ENCODE measurements at regions not wholly inside any gene's neighbourhood (a gene's known extent, or its start where the extent isn't known, plus 50 kb on each side); places are given as distances from the start of the nearest gene placed in this dataset.

DNA sequence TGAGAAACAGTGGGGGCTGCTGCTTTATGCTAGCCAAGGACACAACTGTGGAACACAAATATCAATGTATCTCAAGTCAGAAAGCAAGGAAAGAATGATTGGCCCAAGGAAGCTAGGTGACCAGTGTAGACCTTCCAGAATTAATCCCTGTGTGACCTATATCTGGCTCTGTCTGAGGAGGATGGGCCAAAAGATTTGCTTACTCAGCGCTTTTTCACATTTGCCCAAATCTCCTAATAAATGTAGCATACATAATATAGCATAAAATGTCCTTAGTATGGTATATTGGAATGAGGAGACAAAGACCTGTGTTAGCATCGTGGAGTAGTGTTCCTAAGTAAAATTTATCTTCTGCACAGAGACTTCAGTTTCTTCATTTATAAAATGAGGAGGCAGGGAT is 66.7 kb upstream of the NT5C1B start:
- DNase-seq: no peak
- H3K27me3 ChIP-seq (replicated peaks; ENCODE audit: insufficient read depth): no peaks in the 10 kb centered on the region
- peaks cover 14% of the 10 kb centered on the region for H3F3A ChIP-seq (ENCODE audit: insufficient read depth)
- no peaks in the 10 kb centered on the region for H3K9me3 ChIP-seq (ENCODE audit: low read depth)
- H3K27ac ChIP-seq: no peak overlapping the region
- H3K4me2 ChIP-seq (ENCODE audit: unreplicated experiment): no peak overlapping the region
- H3K4me3 ChIP-seq: no peak overlapping the region
- H4K20me1 ChIP-seq (ENCODE audit: insufficient read depth): no peaks in the 10 kb centered on the region
- no peaks in the 10 kb centered on the region for H3K36me3 ChIP-seq (ENCODE audit: low read depth)
- no peak overlapping the region for H3K9ac ChIP-seq
- H2AFZ ChIP-seq: no peak overlapping the region
- no peaks in the 10 kb centered on the region for H3K79me2 ChIP-seq (ENCODE audit: insufficient read depth)
- H3K4me1 ChIP-seq (ENCODE audit: insufficient read depth): peaks cover 16% of the 10 kb centered on the region
- in situ Hi-C loops (cut with MboI): no loop called here
- TF ChIP-seq EZH2phosphoT487 (IDR thresholded peaks at IDR 0.05; ENCODE audit: insufficient read depth, low read depth): no peak
- TF ChIP-seq EZH2 (IDR thresholded peaks at IDR 0.05; ENCODE audit: insufficient read depth, poor library complexity, severe bottlenecking): no peak
- 94% methylated on average over 2 of the region's 2 CpGs for whole genome bisulfite sequencing, 2 experiments (ENCODE audit: low coverage in 1 of 2, low lambda C conversion rate in 2 of 2, missing lambda C conversion rate in 2 of 2)
- H3K9me2 ChIP-seq (ENCODE audit: insufficient read depth): no peaks in the 10 kb centered on the region

DNA sequence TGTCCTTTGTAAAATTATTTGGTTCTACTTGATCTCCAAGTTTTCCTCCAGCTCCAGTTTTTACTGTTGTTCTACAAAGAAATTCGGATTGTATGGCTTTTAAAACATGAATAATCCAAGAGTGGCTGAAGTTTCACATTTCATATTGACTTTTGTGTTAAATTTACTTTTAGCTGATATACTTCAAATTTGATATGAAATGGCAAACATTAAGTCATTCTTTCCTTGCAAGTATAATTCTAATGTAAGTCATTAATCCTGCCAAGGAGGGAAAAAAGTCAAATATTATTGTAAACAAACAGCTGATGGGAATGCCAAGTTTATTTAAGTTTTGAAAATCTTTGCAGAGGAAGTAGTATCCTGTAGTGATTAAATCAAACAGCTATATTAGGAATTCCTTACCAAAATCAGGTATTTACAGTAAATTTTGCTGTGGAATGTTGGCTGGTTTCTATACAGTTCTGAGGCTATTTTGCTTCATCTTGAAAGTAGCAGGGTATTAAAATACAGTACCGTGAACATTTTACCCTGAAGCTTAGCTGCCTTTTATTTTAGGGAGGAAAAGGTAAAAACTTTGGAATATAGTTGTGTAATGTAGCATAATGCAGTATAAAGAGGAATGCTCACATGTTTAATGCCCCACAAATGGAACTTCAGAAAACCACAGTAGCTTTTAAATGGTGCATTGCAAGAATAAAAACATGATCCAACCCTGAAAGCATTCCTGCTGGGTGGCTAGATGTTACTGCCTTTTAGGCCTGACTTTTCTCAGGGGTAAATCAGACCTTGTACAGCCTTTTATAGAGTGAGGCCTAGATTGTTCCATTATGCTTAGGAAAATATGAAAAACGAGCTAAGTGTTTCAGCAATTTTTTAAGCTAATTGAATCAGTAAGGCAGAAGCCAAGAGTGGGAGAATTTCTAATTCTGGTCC is 62.7 kb upstream of the NT5C1B start:
- WGBS, 2 experiments (ENCODE audit: low coverage in 1 of 2, low lambda C conversion rate in 2 of 2, missing lambda C conversion rate in 2 of 2): 60 to 65% methylated on average over 3 of the region's 3 CpGs
- peak overlapping the region; percentile 61 for H3K27ac ChIP-seq

DNA sequence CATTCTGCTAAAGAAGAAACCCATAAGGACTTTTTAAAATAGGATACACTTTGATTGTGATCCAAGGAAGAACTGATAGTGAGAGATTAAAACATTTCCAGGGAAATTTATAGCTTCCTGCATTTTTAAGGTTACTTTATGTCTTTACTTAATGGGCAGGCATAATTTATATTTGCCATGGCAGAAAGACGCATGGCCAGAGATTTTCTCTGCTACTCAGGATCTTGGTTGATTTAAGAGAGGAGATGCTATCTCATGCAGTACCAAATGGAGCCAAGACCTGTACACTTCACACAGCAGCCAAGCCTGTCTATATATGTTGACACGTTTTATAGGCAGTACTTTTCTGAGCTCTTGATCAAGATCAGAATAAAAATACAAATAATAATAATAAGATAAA is 60.9 kb upstream of the NT5C1B start:
- in situ Hi-C loops (cut with MboI): no loop called here
- Histone ChIP-seq H3K9me2 (ENCODE audit: insufficient read depth) (no peaks in the 10 kb centered on the region; the same call in 1 of the 2 replicates), H2AFZ (no peak overlapping the region), H3K4me3 (no peak overlapping the region), H3K9me3 (ENCODE audit: low read depth) (no peaks in the 10 kb centered on the region), H3K9ac (no peak overlapping the region), H3K4me2 (ENCODE audit: unreplicated experiment) (no peak overlapping the region), H3K4me1 (ENCODE audit: insufficient read depth) (peaks cover 16% of the 10 kb centered on the region), H3K27ac (no peak overlapping the region), H4K20me1 (ENCODE audit: insufficient read depth) (no peaks in the 10 kb centered on the region), H3K27me3 (replicated peaks; ENCODE audit: insufficient read depth) (no peaks in the 10 kb centered on the region), H3K36me3 (ENCODE audit: low read depth) (no peaks in the 10 kb centered on the region), H3F3A (ENCODE audit: insufficient read depth) (peaks cover 14% of the 10 kb centered on the region), H3K79me2 (ENCODE audit: insufficient read depth) (no peaks in the 10 kb centered on the region)
- TF ChIP-seq EZH2 (IDR thresholded peaks at IDR 0.05; ENCODE audit: insufficient read depth, poor library complexity, severe bottlenecking) (no peak), EZH2phosphoT487 (IDR thresholded peaks at IDR 0.05; ENCODE audit: insufficient read depth, low read depth) (no peak)
- no peak for DNase-seq
- 84 to 85% methylated on average over 2 of the region's 2 CpGs for WGBS, 2 experiments (ENCODE audit: low coverage in 1 of 2, low lambda C conversion rate in 2 of 2, missing lambda C conversion rate in 2 of 2)

More for the DNA sequence above, 62.7 kb upstream of the NT5C1B start:
- peaks cover 16% of the 10 kb centered on the region for H3K4me1 ChIP-seq (ENCODE audit: insufficient read depth)
- TF ChIP-seq EZH2phosphoT487 (IDR thresholded peaks at IDR 0.05; ENCODE audit: insufficient read depth, low read depth) (no peak), EZH2 (IDR thresholded peaks at IDR 0.05; ENCODE audit: insufficient read depth, poor library complexity, severe bottlenecking) (no peak)
- H3K9ac ChIP-seq: peak overlapping the region; percentile 56
- H2AFZ ChIP-seq: peak overlapping the region; percentile 57
- H3K4me3 ChIP-seq: no peak overlapping the region
- no peaks in the 10 kb centered on the region for H3K27me3 ChIP-seq (replicated peaks; ENCODE audit: insufficient read depth)
- in situ Hi-C loops (cut with MboI): no loop called here
- no peaks in the 10 kb centered on the region for H3K36me3 ChIP-seq (ENCODE audit: low read depth)
- DNase-seq: peak; percentile 63
- H3K79me2 ChIP-seq (ENCODE audit: insufficient read depth): no peaks in the 10 kb centered on the region
- H3K4me2 ChIP-seq (ENCODE audit: unreplicated experiment): peak overlapping the region; percentile 21
- peaks cover 14% of the 10 kb centered on the region for H3F3A ChIP-seq (ENCODE audit: insufficient read depth)
- no peaks in the 10 kb centered on the region for H4K20me1 ChIP-seq (ENCODE audit: insufficient read depth)
- H3K9me3 ChIP-seq (ENCODE audit: low read depth): no peaks in the 10 kb centered on the region
- no peaks in the 10 kb centered on the region for H3K9me2 ChIP-seq (ENCODE audit: insufficient read depth)

- peaks cover 14% of the 10 kb centered on the region for H3F3A ChIP-seq (ENCODE audit: insufficient read depth)
- no peak overlapping the region for H2AFZ ChIP-seq
- H3K79me2 ChIP-seq (ENCODE audit: insufficient read depth): no peaks in the 10 kb centered on the region
- 97 to 100% methylated on average over 1 of the region's 1 CpG for WGBS, 2 experiments (ENCODE audit: low coverage in 1 of 2, low lambda C conversion rate in 2 of 2, missing lambda C conversion rate in 2 of 2)
- H3K4me1 ChIP-seq (ENCODE audit: insufficient read depth): peaks cover 16% of the 10 kb centered on the region
- H3K36me3 ChIP-seq (ENCODE audit: low read depth): no peaks in the 10 kb centered on the region
- DNase-seq: no peak
- H4K20me1 ChIP-seq (ENCODE audit: insufficient read depth): no peaks in the 10 kb centered on the region
- no peaks in the 10 kb centered on the region; the same call in 1 of the 2 replicates for H3K9me2 ChIP-seq (ENCODE audit: insufficient read depth)
- no peak for TF ChIP-seq EZH2 (IDR thresholded peaks at IDR 0.05; ENCODE audit: insufficient read depth, poor library complexity, severe bottlenecking)
- no peak for TF ChIP-seq EZH2phosphoT487 (IDR thresholded peaks at IDR 0.05; ENCODE audit: insufficient read depth, low read depth)
- no peak overlapping the region for H3K27ac ChIP-seq
- no peaks in the 10 kb centered on the region for H3K9me3 ChIP-seq (ENCODE audit: low read depth)
- H3K9ac ChIP-seq: no peak overlapping the region
- H3K27me3 ChIP-seq (replicated peaks; ENCODE audit: insufficient read depth): no peaks in the 10 kb centered on the region
- no peak overlapping the region for H3K4me3 ChIP-seq
- in situ Hi-C loops (cut with MboI): no loop called here
- H3K4me2 ChIP-seq (ENCODE audit: unreplicated experiment): no peak overlapping the region
Observed at GRCh38 chr2:18649502-18650135, 60.2 kb upstream of the NT5C1B start.
